B cell (primary cell): ENCODE measurements at regions not wholly inside any gene's neighbourhood (a gene's known extent, or its start where the extent isn't known, plus 50 kb on each side); places are given as distances from the start of the nearest gene placed in this dataset.

ENCODE experiments used
- ATAC-seq: fragments of 200-7000 bp; cut with Tn5 transposase; one replicate; pipeline ENCODE4 v1.10.0; 2021; ENCODE audit warnings: low read depth, mild to moderate bottlenecking, moderate number of reproducible peaks, moderate library complexity
- CTCF ChIA-PET: fragments of 350-600 bp; sonication (Branson Sonifier 250); formaldehyde crosslinking; loops from one replicate; lab custom pipeline; 2021; ENCODE audit warnings: antibody characterized with exemption, inconsistent platforms; lab: Charles Lee
- POLR2A ChIA-PET: fragments of 350-600 bp; sonication (Branson Sonifier 250); formaldehyde crosslinking; loops from one replicate; lab custom pipeline; 2021; ENCODE audit warnings: antibody characterized with exemption; lab: Charles Lee
- DNase-seq: peaks from one replicate; pipeline ENCODE4 v3.0.0; 2013
- H2AFZ ChIP-seq: 2 replicates; pipeline ENCODE4 v1.6.1; 2012; ENCODE audit warnings: mild to moderate bottlenecking, low read depth, low read length; ENCODE audit not compliant: insufficient read depth, poor library complexity, severe bottlenecking
- H3K27ac ChIP-seq, 2 donors: 1 replicate in 1 of 2; 2 replicates in 1 of 2; pipeline ENCODE4 v1.5.1; 2012 to 2013; ENCODE audit warnings: low read length in 2 of 2, mild to moderate bottlenecking in 2 of 2, moderate library complexity in 1 of 2
- H3K27me3 ChIP-seq, 4 experiments: fragments of 200-600 bp in 1 of 4; sonication (generic) in 1 of 4; replicated peaks in 1 of 4; 1 replicate in 2 of 4; 2 replicates in 2 of 4; pipeline versions ENCODE4 v1.6.1 to v1.7.0; 2013 to 2016; ENCODE audit warnings: low read length in 3 of 4, mild to moderate bottlenecking in 2 of 4, mixed read lengths in 1 of 4, moderate library complexity in 1 of 4; ENCODE audit not compliant: insufficient read depth in 4 of 4, control insufficient read depth in 3 of 4; ENCODE audit errors: control extremely low read depth in 1 of 4
- H3K36me3 ChIP-seq, 2 experiments: replicated peaks in 1 of 2; 1 replicate in 1 of 2; 2 replicates in 1 of 2; pipeline versions ENCODE4 v1.6.1 to v1.7.1; 2013; ENCODE audit warnings: low read length in 1 of 2; ENCODE audit not compliant: insufficient read depth in 2 of 2, control insufficient read depth in 1 of 2; ENCODE audit errors: control extremely low read depth in 1 of 2, extremely low read depth in 1 of 2
- H3K4me1 ChIP-seq, 2 donors: fragments of 200-600 bp in 1 of 2; sonication (generic) in 1 of 2; 1 replicate in 1 of 2; 2 replicates in 1 of 2; pipeline versions ENCODE4 v1.5.1 to v1.6.1; 2013 to 2017; ENCODE audit warnings: low read length in 2 of 2; ENCODE audit not compliant: control insufficient read depth in 2 of 2, insufficient read depth in 2 of 2
- H3K4me2 ChIP-seq: replicated peaks from 2 replicates; pipeline ENCODE3; 2012; ENCODE audit warnings: mild to moderate bottlenecking, low read depth, low read length; ENCODE audit not compliant: poor library complexity, severe bottlenecking
- H3K4me3 ChIP-seq, 5 experiments: fragments of 200-600 bp in 1 of 5; sonication (generic) in 1 of 5; 1 replicate in 3 of 5; 2 replicates in 2 of 5; pipeline versions ENCODE4 v1.5.1 to v1.7.0; 2011 to 2016; ENCODE audit warnings: low read length in 4 of 5, mild to moderate bottlenecking in 4 of 5, low read depth in 2 of 5, control low read depth in 1 of 5, moderate library complexity in 1 of 5; ENCODE audit not compliant: insufficient read depth in 1 of 5; ENCODE audit errors: control extremely low read depth in 1 of 5, extremely low read depth in 1 of 5
- H3K79me2 ChIP-seq: fragments of 200-600 bp; sonication (generic); one replicate; pipeline ENCODE4 v1.6.0; 2016; ENCODE audit warnings: low read length; ENCODE audit not compliant: control insufficient read depth, insufficient read depth
- H3K9ac ChIP-seq: fragments of 200-600 bp; sonication (generic); 2 replicates; pipeline ENCODE4 v1.6.1; 2017; ENCODE audit warnings: mild to moderate bottlenecking, low read length, moderate library complexity
- H3K9me3 ChIP-seq, 3 donors: one replicate each; pipeline versions ENCODE4 v1.6.1 to v1.7.1; 2013; ENCODE audit warnings: low read length in 2 of 3; ENCODE audit not compliant: control insufficient read depth in 2 of 3, insufficient read depth in 1 of 3; ENCODE audit errors: control extremely low read depth in 1 of 3
- H4K20me1 ChIP-seq: 2 replicates; pipeline ENCODE4 v1.6.0; 2012; ENCODE audit warnings: mild to moderate bottlenecking, low read length; ENCODE audit not compliant: insufficient read depth, control insufficient read depth, poor library complexity, severe bottlenecking
- H3K27ac Mint-ChIP-seq: one replicate; pipeline ENCODE4 v1.8.0; 2021; ENCODE audit warnings: mixed read lengths
- H3K27me3 Mint-ChIP-seq: one replicate; pipeline ENCODE4 v1.8.0; 2021; ENCODE audit warnings: mixed read lengths
- H3K4me1 Mint-ChIP-seq: one replicate; pipeline ENCODE4 v1.8.0; 2021; ENCODE audit warnings: mixed read lengths
- H3K4me3 Mint-ChIP-seq: one replicate; pipeline ENCODE4 v1.8.0; 2021; ENCODE audit warnings: mixed read lengths
- H3K9me3 Mint-ChIP-seq: one replicate; pipeline ENCODE4 v1.8.0; 2022; ENCODE audit warnings: mixed read lengths; ENCODE audit not compliant: insufficient read depth
- EZH2 ChIP-seq: IDR thresholded peaks from 2 replicates; pipeline ENCODE4 v1.6.1; 2012; ENCODE audit warnings: borderline replicate concordance, low read depth, mild to moderate bottlenecking, moderate library complexity, low read length; ENCODE audit not compliant: insufficient read depth, poor library complexity, severe bottlenecking
- WGBS: methylation state at CpG from one replicate; pipeline ENCODE4 v1.1.5; 2013; ENCODE audit warnings: missing lambda C conversion rate; ENCODE audit not compliant: insufficient coverage; 5-methylcytosine and 5-hydroxymethylcytosine counted together
- intact Hi-C: fragments of 100-400 bp; cut with micrococcal nuclease; formaldehyde crosslinking; loops from one replicate; pipeline ENCODE4 v1.10.0; 2022
- TF ChIP-seq, protein P1 (sequence below): fragments of 200-600 bp; IDR thresholded peaks from one replicate; pipeline ENCODE4 v1.8.0; 2022; ENCODE audit warnings: antibody characterized with exemption, mild to moderate bottlenecking

- no peak overlapping the region for H3K4me2 ChIP-seq
- Mint-ChIP-seq H3K4me3 (no peak overlapping the region), H3K27ac (no peak overlapping the region), H3K9me3 (no peaks in the 10 kb centered on the region), H3K27me3 (no peaks in the 10 kb centered on the region), H3K4me1 (peaks cover 10% of the 10 kb centered on the region)
- no peak for TF ChIP-seq EZH2
- TF ChIP-seq, protein P1, sequence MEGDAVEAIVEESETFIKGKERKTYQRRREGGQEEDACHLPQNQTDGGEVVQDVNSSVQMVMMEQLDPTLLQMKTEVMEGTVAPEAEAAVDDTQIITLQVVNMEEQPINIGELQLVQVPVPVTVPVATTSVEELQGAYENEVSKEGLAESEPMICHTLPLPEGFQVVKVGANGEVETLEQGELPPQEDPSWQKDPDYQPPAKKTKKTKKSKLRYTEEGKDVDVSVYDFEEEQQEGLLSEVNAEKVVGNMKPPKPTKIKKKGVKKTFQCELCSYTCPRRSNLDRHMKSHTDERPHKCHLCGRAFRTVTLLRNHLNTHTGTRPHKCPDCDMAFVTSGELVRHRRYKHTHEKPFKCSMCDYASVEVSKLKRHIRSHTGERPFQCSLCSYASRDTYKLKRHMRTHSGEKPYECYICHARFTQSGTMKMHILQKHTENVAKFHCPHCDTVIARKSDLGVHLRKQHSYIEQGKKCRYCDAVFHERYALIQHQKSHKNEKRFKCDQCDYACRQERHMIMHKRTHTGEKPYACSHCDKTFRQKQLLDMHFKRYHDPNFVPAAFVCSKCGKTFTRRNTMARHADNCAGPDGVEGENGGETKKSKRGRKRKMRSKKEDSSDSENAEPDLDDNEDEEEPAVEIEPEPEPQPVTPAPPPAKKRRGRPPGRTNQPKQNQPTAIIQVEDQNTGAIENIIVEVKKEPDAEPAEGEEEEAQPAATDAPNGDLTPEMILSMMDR = no peak
- no peaks in the 10 kb centered on the region for H3K27me3 ChIP-seq
- H3K9me3 ChIP-seq = no peaks in the 10 kb centered on the region
- no peaks in the 10 kb centered on the region for H4K20me1 ChIP-seq
- H2AFZ ChIP-seq = no peak overlapping the region
- ChIA-PET CTCF (no interaction called here), POLR2A (no interaction called here)
- no peaks in the 10 kb centered on the region for H3K36me3 ChIP-seq
- WGBS = 91% methylated on average over 4 of the region's 4 CpGs
- H3K9ac ChIP-seq = no peak overlapping the region
- no peak overlapping the region for H3K4me3 ChIP-seq
- intact Hi-C loops = no loop called here
- H3K27ac ChIP-seq = no peak overlapping the region
- no peaks in the 10 kb centered on the region for H3K79me2 ChIP-seq
- DNase-seq (no peak), ATAC-seq (no peak)
- no peaks in the 10 kb centered on the region for H3K4me1 ChIP-seq
Observed at GRCh38 chr11:103628121-103628520, 408.3 kb upstream of the DDI1 start.

DNA sequence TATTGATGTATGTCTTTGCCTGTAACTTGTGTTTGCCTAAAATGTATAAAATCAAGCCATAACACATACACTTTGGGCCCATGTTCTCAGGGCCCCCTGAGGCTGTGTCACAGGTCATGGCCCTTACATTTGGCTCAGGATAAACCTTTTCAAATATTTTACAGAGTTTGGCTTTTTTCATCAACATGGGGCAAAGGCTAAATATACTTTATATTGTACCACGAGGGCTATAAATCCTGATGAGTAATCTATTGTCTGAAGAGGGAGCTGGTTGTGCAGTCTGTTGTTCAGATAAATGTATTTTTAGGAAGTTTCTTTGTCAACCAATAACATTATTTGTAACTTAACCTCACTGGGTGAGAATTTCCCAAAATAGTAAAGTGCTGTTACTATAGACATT, 404.6 kb upstream of the DDI1 start:
- Histone ChIP-seq H3K4me3 (no peak overlapping the region), H3K4me1 (no peaks in the 10 kb centered on the region), H3K27me3 (no peaks in the 10 kb centered on the region), H3K27ac (no peak overlapping the region), H3K36me3 (no peaks in the 10 kb centered on the region), H4K20me1 (no peaks in the 10 kb centered on the region), H3K79me2 (no peaks in the 10 kb centered on the region), H3K9ac (no peak overlapping the region), H3K4me2 (no peak overlapping the region), H2AFZ (no peak overlapping the region), H3K9me3 (no peaks in the 10 kb centered on the region)
- H3K4me3 Mint-ChIP-seq = no peak overlapping the region
- no peaks in the 10 kb centered on the region for H3K27me3 Mint-ChIP-seq
- H3K4me1 Mint-ChIP-seq = no peaks in the 10 kb centered on the region
- intact Hi-C loops = no loop called here
- WGBS = no CpG with 5 or more reads among the region's 1 CpG
- no peak overlapping the region for H3K27ac Mint-ChIP-seq
- no peak for TF ChIP-seq EZH2
- TF ChIP-seq, protein P1 = no peak
- ChIA-PET CTCF (no interaction called here), POLR2A (no interaction called here)
- no peak for DNase-seq
- ATAC-seq = no peak
- H3K9me3 Mint-ChIP-seq = no peaks in the 10 kb centered on the region
